ENCODE measurements at regions not wholly inside any gene's neighbourhood (a gene's known extent, or its start where the extent isn't known, plus 50 kb on each side); places are given as distances from the start of the nearest gene placed in this dataset.

DNA sequence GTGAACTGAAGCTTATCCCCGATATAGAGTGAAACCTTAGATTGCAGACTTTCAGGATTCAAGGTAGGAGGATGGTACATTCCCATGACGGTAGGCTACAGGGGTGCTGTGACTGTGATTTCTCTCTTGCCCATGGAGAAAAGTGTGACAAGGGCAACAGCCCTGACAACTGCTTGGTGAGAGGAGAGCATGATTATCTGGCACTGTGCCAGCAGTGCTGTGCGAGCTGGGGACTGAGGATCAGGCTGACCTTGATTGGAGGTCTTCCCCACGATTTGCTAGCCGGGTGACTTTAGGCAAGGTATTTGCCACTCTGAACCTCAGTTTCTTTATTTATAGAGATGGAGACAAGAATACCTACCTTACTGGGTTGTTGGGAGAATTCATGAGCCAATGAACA is 229.5 kb downstream of the PTEN start:
- H3K27me3 ChIP-seq (ENCODE audit: control insufficient read depth, insufficient read depth, low read length): peaks cover 2% of the 10 kb centered on the region
- H3K36me3 ChIP-seq (ENCODE audit: control insufficient read depth, insufficient read depth, low read length): no peaks in the 10 kb centered on the region
- peak; percentile 47 for DNase-seq
- H3K27ac ChIP-seq (ENCODE audit: low read length): no peak overlapping the region
- H3K9me3 ChIP-seq (replicated peaks; ENCODE audit: control insufficient read depth, low read depth, low read length): no peaks in the 10 kb centered on the region
- WGBS (ENCODE audit: insufficient coverage): 83% methylated on average over 2 of the region's 5 CpGs
- H3K4me3 ChIP-seq (ENCODE audit: low read length): no peak overlapping the region
- H3K4me1 ChIP-seq (ENCODE audit: control insufficient read depth, insufficient read depth, low read length): no peaks in the 10 kb centered on the region

DNA sequence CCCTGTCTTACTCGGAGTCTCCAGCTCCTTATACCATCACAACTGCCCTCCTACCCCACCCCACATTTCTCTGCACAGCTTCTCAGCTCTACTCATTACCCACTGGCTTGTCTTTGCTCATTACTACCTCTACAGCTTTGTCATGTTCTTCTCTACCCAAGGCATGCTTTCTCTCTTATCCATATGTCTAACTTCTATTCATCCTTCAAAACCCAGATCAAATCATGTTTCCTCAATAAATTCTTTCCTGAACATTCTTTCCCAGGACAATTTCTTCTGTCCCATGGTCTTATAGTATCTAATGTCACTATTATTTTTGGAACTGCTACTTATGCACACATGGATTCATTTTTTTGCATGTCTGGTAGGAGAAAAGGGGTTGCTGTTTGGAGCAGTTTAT is 231.4 kb downstream of the PTEN start:
- WGBS (ENCODE audit: insufficient coverage): 100% methylated on average over 1 of the region's 1 CpG
- no peak overlapping the region for H3K4me3 ChIP-seq (ENCODE audit: low read length)
- H3K36me3 ChIP-seq (ENCODE audit: control insufficient read depth, insufficient read depth, low read length): no peaks in the 10 kb centered on the region
- H3K4me1 ChIP-seq (ENCODE audit: control insufficient read depth, insufficient read depth, low read length): no peaks in the 10 kb centered on the region
- DNase-seq: no peak
- H3K27me3 ChIP-seq (ENCODE audit: control insufficient read depth, insufficient read depth, low read length): no peaks in the 10 kb centered on the region
- H3K27ac ChIP-seq (ENCODE audit: low read length): no peak overlapping the region
- no peaks in the 10 kb centered on the region for H3K9me3 ChIP-seq (replicated peaks; ENCODE audit: control insufficient read depth, low read depth, low read length)

DNA sequence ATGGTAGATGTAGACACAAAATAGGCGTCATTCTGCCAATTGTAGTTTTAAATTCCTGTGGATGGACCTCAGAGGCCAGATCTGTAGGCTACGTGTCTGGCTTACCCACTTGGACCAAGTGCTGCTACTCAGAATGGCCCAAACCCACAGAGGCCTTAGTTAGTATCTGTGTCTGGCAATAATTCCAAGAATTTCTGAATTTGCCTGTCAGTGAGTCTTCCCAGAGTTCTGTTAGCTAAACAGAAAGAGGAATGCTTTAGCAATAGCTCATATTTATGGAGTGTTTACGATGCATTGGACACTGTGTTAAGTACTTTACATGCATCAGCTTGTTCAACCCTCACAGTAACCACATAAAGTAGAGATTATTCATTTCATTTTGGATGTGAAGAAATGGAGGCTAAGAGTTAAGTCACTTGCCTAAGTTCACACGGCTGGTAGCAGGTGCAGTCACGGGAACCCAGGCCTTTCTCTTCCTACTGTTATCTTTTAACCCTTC is 231.8 kb downstream of the PTEN start:
- no peaks in the 10 kb centered on the region for H3K36me3 ChIP-seq (ENCODE audit: control insufficient read depth, insufficient read depth, low read length)
- H3K27ac ChIP-seq (ENCODE audit: low read length): no peak overlapping the region
- peak; percentile 82 for DNase-seq
- no peaks in the 10 kb centered on the region for H3K4me1 ChIP-seq (ENCODE audit: control insufficient read depth, insufficient read depth, low read length)
- no peaks in the 10 kb centered on the region for H3K9me3 ChIP-seq (replicated peaks; ENCODE audit: control insufficient read depth, low read depth, low read length)
- H3K4me3 ChIP-seq (ENCODE audit: low read length): no peak overlapping the region
- 27% methylated on average over 2 of the region's 5 CpGs for WGBS (ENCODE audit: insufficient coverage)
- no peaks in the 10 kb centered on the region for H3K27me3 ChIP-seq (ENCODE audit: control insufficient read depth, insufficient read depth, low read length)

DNA sequence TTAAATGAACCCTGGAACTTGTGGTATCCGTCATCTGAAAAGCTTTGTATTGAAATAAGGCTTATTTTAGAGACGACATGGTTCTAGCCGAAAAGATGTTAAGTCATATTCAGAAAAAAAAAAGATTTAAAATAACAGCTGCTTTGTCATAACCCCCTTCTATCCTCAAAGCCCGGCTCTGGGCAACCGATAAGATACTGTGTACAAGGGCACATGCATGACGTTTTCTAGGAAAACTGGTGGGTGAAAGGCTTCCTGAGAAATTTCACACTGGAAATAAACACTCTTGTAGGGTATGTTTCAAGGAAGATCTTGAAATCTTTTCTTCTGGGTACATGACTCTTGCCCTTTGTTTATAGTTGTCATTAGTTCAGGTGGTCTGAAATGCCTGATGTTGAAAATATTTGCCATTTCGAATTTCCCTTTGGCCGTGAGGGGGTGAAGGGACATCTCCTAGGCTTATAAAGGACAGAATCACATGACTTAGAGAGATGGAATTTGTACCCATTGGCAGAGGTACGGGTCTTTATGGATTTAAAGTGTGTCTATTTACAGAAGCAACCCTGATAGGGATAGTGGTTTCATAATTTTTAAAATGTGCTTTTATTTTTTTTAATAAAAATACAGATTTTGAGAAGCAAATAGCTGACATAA is 232.5 kb downstream of the PTEN start:
- 77% methylated on average over 3 of the region's 9 CpGs for WGBS (ENCODE audit: insufficient coverage)
- H3K36me3 ChIP-seq (ENCODE audit: control insufficient read depth, insufficient read depth, low read length): no peaks in the 10 kb centered on the region
- H3K9me3 ChIP-seq (replicated peaks; ENCODE audit: control insufficient read depth, low read depth, low read length): no peaks in the 10 kb centered on the region
- no peak overlapping the region for H3K27ac ChIP-seq (ENCODE audit: low read length)
- H3K4me1 ChIP-seq (ENCODE audit: control insufficient read depth, insufficient read depth, low read length): no peaks in the 10 kb centered on the region
- no peaks in the 10 kb centered on the region for H3K27me3 ChIP-seq (ENCODE audit: control insufficient read depth, insufficient read depth, low read length)
- no peak overlapping the region for H3K4me3 ChIP-seq (ENCODE audit: low read length)
- no peak for DNase-seq

DNA sequence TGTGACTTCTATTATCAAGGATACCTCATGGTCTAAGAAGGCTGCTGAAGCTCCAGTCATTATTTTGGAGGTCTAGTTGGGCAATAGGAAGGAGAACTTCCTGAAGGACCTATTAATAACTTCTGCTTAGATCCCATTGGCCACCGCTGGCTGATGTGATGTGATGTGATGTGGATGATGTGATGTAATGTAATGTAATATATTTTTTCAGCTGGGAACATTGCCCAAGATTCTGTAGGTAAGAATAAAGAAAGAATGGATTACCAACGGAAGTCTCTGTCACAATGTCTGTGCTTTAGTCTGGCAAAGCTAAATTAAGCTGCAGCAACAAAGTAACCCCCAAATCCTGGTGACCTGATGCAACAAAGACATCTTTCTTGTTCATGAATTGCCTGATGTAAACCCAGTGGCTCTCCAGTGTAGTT is 233.7 kb downstream of the PTEN start:
- H3K4me3 ChIP-seq (ENCODE audit: low read length): no peak overlapping the region
- no peaks in the 10 kb centered on the region for H3K36me3 ChIP-seq (ENCODE audit: control insufficient read depth, insufficient read depth, low read length)
- 88% methylated on average over 1 of the region's 2 CpGs for WGBS (ENCODE audit: insufficient coverage)
- H3K27me3 ChIP-seq (ENCODE audit: control insufficient read depth, insufficient read depth, low read length): no peaks in the 10 kb centered on the region
- DNase-seq: no peak
- H3K27ac ChIP-seq (ENCODE audit: low read length): no peak overlapping the region
- H3K4me1 ChIP-seq (ENCODE audit: control insufficient read depth, insufficient read depth, low read length): no peaks in the 10 kb centered on the region
- no peaks in the 10 kb centered on the region for H3K9me3 ChIP-seq (replicated peaks; ENCODE audit: control insufficient read depth, low read depth, low read length)

DNA sequence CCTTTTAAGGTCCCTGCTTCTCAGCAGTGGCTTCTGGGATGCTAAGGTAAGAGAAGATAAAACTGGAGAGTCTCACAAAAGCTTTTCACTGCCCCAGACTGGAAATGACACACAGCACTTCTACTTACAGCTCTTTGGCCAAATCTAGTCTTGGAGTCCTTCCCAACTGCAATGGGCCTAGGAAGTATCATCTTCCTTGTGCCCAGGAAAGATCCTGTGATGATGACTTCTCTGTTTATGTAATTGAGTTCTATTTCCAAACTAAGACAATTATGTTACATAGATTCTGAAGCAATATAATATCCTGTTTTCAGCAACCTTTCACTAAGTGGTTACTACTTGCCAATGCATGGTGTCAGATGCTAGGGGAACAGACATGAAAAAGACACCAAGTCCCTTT is 234.1 kb downstream of the PTEN start:
- H3K27me3 ChIP-seq (ENCODE audit: control insufficient read depth, insufficient read depth, low read length): no peaks in the 10 kb centered on the region
- no peaks in the 10 kb centered on the region for H3K9me3 ChIP-seq (replicated peaks; ENCODE audit: control insufficient read depth, low read depth, low read length)
- H3K27ac ChIP-seq (ENCODE audit: low read length): no peak overlapping the region
- H3K4me1 ChIP-seq (ENCODE audit: control insufficient read depth, insufficient read depth, low read length): no peaks in the 10 kb centered on the region
- no peaks in the 10 kb centered on the region for H3K36me3 ChIP-seq (ENCODE audit: control insufficient read depth, insufficient read depth, low read length)
- H3K4me3 ChIP-seq (ENCODE audit: low read length): no peak overlapping the region
- DNase-seq: no peak

DNA sequence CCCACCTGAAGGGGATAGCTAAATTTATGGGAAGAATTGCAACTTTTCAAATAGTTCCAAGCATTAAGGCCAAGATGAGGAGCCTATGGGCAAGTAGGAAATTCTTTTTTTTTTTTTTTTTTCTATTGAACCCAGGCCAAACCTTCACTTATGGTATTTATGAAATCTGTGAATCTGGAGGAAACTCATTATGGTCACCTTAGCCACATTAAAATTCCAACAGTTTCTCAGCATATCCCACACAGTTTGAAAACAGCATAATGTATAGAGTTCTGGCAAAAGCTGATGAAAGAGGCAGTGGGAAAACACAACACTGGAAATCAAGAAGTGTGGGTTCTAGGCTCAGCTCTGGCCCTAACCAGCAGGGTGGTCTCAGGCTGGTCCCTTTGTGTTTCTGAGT is 236.9 kb downstream of the PTEN start:
- Histone ChIP-seq H3K4me1 (ENCODE audit: control insufficient read depth, insufficient read depth, low read length) (no peaks in the 10 kb centered on the region), H3K9me3 (replicated peaks; ENCODE audit: control insufficient read depth, low read depth, low read length) (no peaks in the 10 kb centered on the region), H3K4me3 (ENCODE audit: low read length) (no peak overlapping the region), H3K36me3 (ENCODE audit: control insufficient read depth, insufficient read depth, low read length) (no peaks in the 10 kb centered on the region), H3K27ac (ENCODE audit: low read length) (no peak overlapping the region), H3K27me3 (ENCODE audit: control insufficient read depth, insufficient read depth, low read length) (no peaks in the 10 kb centered on the region)
- no peak for DNase-seq

DNA sequence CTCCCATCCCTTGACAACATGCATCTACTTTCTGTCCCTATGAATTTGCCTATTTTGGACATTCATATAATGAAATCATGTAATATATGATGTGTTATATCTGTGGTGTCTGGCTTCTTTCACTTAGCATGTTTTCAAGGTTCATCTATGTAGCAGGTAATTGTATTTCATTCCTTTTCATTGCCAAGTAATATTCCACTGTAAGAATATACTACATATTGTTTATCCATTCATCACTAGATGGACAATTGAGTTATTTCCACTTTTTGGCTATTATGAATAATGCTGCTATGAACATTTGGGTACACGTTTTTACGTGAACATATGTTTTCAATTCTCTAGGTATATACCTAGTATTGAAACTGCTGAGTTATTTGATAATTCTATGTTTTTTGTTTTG is 238.2 kb downstream of the PTEN start:
- Histone ChIP-seq H3K27ac (ENCODE audit: low read length) (no peak overlapping the region), H3K4me3 (ENCODE audit: low read length) (no peak overlapping the region), H3K36me3 (ENCODE audit: control insufficient read depth, insufficient read depth, low read length) (no peaks in the 10 kb centered on the region), H3K4me1 (ENCODE audit: control insufficient read depth, insufficient read depth, low read length) (no peaks in the 10 kb centered on the region), H3K27me3 (ENCODE audit: control insufficient read depth, insufficient read depth, low read length) (no peaks in the 10 kb centered on the region), H3K9me3 (replicated peaks; ENCODE audit: control insufficient read depth, low read depth, low read length) (no peaks in the 10 kb centered on the region)
- no CpG with 5 or more reads among the region's 2 CpGs for WGBS (ENCODE audit: insufficient coverage)
- DNase-seq: no peak

DNA sequence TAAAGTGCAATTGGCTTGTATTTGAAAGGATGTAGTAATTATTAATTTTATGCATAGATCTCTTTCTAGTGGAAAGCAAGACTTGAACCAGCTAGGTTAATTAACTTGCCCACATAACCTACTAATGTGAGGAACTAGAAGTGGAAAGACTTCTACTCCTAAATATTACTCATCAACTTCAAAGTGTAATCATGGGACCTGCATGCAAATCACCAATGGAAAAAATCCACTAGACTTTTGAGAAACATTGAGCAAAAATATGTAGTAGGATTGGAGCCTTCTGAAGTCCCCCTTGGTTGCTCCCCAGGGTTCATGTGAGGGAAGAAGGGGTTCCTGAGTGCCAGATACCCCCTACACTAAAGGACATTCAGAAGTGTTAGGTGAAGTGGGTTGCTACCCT is 240.2 kb downstream of the PTEN start:
- Histone ChIP-seq H3K27ac (ENCODE audit: low read length) (no peak overlapping the region), H3K4me3 (ENCODE audit: low read length) (no peak overlapping the region), H3K9me3 (replicated peaks; ENCODE audit: control insufficient read depth, low read depth, low read length) (no peaks in the 10 kb centered on the region), H3K4me1 (ENCODE audit: control insufficient read depth, insufficient read depth, low read length) (no peaks in the 10 kb centered on the region), H3K36me3 (ENCODE audit: control insufficient read depth, insufficient read depth, low read length) (no peaks in the 10 kb centered on the region), H3K27me3 (ENCODE audit: control insufficient read depth, insufficient read depth, low read length) (no peaks in the 10 kb centered on the region)
- DNase-seq: no peak

DNA sequence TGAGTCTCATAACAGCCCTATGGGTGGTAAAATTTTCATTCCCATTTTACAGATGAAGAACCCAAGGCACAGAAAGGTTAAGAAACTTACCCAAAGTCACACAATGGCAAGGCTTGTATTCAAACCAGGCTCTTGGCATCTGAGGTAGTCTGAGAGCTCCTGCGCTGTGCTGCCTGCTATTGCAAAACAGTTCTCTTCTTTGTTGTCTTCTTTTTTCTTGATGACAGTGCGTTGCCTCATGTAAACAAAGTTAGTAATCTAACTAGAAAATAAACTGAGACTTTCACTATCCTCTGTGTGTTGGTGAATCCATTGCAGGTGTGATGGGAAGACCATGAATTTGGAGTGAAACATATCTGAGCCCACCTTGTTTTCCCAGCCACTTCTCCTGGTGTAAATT is 240.8 kb downstream of the PTEN start:
- H3K4me1 ChIP-seq (ENCODE audit: control insufficient read depth, insufficient read depth, low read length): no peaks in the 10 kb centered on the region
- H3K9me3 ChIP-seq (replicated peaks; ENCODE audit: control insufficient read depth, low read depth, low read length): no peaks in the 10 kb centered on the region
- no peaks in the 10 kb centered on the region for H3K27me3 ChIP-seq (ENCODE audit: control insufficient read depth, insufficient read depth, low read length)
- no peak for DNase-seq
- no peaks in the 10 kb centered on the region for H3K36me3 ChIP-seq (ENCODE audit: control insufficient read depth, insufficient read depth, low read length)
- no peak overlapping the region for H3K27ac ChIP-seq (ENCODE audit: low read length)
- H3K4me3 ChIP-seq (ENCODE audit: low read length): no peak overlapping the region
- 100% methylated on average over 1 of the region's 2 CpGs for WGBS (ENCODE audit: insufficient coverage)

DNA sequence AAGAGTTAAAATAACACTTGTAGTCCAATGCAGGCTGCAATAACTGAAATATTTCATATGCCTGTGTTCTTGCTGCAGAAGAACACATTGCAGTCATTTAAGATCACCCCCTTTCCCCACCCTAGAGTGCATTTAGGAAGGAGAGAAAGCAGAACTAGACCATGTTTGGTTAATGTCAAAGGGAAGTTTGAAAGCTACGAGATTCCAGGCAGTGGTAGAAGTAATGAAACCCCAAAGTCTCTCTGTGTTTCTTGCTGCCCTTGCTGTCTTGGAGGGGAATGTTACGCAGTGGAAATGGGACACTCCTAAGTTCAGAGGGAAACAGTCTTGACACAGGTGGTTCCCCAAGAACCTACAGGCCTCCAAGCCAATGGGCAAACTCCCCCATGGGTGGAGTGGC is 242.9 kb downstream of the PTEN start:
- Histone ChIP-seq H3K27me3 (ENCODE audit: control insufficient read depth, insufficient read depth, low read length) (no peaks in the 10 kb centered on the region), H3K4me1 (ENCODE audit: control insufficient read depth, insufficient read depth, low read length) (no peaks in the 10 kb centered on the region), H3K36me3 (ENCODE audit: control insufficient read depth, insufficient read depth, low read length) (no peaks in the 10 kb centered on the region), H3K4me3 (ENCODE audit: low read length) (no peak overlapping the region), H3K9me3 (replicated peaks; ENCODE audit: control insufficient read depth, low read depth, low read length) (no peaks in the 10 kb centered on the region), H3K27ac (ENCODE audit: low read length) (no peak overlapping the region)
- DNase-seq: peak; percentile 53
- no CpG with 5 or more reads among the region's 2 CpGs for WGBS (ENCODE audit: insufficient coverage)

Measured in muscle of leg (tissue), 3 donors.